ENCODE measurements at regions not wholly inside any gene's neighbourhood (a gene's known extent, or its start where the extent isn't known, plus 50 kb on each side); places are given as distances from the start of the nearest gene placed in this dataset.

DNA sequence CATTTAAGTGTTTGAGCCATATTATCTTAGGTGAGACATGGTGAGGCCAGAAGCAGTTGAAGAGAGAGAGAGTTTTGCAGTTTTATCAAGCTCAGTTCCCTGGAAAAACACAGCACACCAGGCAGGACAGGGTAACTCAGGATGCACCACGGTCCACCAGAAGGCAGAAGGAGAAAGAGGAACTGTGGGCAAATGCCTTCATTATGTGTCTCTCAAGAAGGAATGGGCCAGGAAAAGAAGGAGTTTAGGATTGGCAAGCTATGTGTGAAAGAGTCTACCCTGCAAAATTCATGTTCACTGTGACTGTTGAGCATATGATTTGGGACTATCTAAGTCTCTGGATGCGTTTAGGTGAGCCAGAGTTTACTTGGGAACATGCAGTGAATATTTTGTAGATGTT, 934.5 kb upstream of the MIR17HG start:
- Histone ChIP-seq H3K9me3 (ENCODE audit: low read length) (no peaks in the 10 kb centered on the region), H3K9ac (ENCODE audit: low read length) (no peak overlapping the region), H3K27me3 (ENCODE audit: low read length) (no peaks in the 10 kb centered on the region), H3K4me3 (ENCODE audit: low read length) (no peak overlapping the region), H3K9me2 (replicated peaks; ENCODE audit: low read length) (no peaks in the 10 kb centered on the region), H3F3A (ENCODE audit: low read length, unreplicated experiment) (no peaks in the 10 kb centered on the region), H2AFZ (ENCODE audit: low read length) (no peak overlapping the region), H3K27ac (ENCODE audit: low read length) (no peak overlapping the region), H3K4me1 (ENCODE audit: insufficient read depth, low read length) (peaks cover 16% of the 10 kb centered on the region), H4K20me1 (ENCODE audit: low read length) (no peaks in the 10 kb centered on the region), H3K36me3 (ENCODE audit: low read depth, low read length) (no peaks in the 10 kb centered on the region), H3K79me2 (ENCODE audit: low read length) (no peaks in the 10 kb centered on the region), H3K4me2 (ENCODE audit: low read length) (no peak overlapping the region)
- BruUV-seq (replicated peaks), result no TSS peak
- ATAC-seq, result no peak
- TF ChIP-seq EZH2phosphoT487 (IDR thresholded peaks at IDR 0.05; ENCODE audit: borderline replicate concordance, low read length) (no peak), EZH2 (IDR thresholded peaks at IDR 0.05; ENCODE audit: low read length, unreplicated experiment) (no peak)
- TF ChIP-seq, protein P1, sequence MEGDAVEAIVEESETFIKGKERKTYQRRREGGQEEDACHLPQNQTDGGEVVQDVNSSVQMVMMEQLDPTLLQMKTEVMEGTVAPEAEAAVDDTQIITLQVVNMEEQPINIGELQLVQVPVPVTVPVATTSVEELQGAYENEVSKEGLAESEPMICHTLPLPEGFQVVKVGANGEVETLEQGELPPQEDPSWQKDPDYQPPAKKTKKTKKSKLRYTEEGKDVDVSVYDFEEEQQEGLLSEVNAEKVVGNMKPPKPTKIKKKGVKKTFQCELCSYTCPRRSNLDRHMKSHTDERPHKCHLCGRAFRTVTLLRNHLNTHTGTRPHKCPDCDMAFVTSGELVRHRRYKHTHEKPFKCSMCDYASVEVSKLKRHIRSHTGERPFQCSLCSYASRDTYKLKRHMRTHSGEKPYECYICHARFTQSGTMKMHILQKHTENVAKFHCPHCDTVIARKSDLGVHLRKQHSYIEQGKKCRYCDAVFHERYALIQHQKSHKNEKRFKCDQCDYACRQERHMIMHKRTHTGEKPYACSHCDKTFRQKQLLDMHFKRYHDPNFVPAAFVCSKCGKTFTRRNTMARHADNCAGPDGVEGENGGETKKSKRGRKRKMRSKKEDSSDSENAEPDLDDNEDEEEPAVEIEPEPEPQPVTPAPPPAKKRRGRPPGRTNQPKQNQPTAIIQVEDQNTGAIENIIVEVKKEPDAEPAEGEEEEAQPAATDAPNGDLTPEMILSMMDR (conservative IDR thresholded peaks at IDR 0.05; ENCODE audit: low read depth, low read length), result no peak
- CTCF ChIA-PET, result no interaction called here
- DNase-seq, result no peak
- intact Hi-C loops (cut with micrococcal nuclease), result no loop called here
- POLR2A ChIA-PET (ENCODE audit: unreplicated experiment), result no interaction called here

DNA sequence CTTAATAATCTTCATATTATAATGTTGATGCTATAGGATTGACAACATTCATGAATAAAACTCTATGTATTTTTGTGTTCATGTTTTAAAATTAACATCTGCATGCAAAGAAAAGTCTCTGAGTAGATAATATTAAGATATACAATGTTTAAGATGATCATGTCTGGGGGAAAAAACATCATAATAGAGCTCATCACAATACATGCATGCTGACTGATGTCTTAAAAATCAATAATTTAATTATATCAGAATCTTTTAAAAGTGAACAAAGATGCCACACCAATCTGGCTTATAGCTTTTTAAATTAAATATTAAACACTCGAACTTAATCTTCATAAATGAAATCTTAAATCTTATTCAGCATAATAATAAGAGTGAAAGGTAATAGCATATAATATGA, 933.9 kb upstream of the MIR17HG start:
- no peak for DNase-seq
- CTCF ChIA-PET, result no interaction called here
- no peak overlapping the region for H2AFZ ChIP-seq (ENCODE audit: low read length)

More for the DNA sequence above, 933.9 kb upstream of the MIR17HG start:
- BruUV-seq (replicated peaks), result no TSS peak
- H3K27ac ChIP-seq (ENCODE audit: low read length), result no peak overlapping the region
- intact Hi-C loops (cut with micrococcal nuclease), result no loop called here
- H3K9me3 ChIP-seq (ENCODE audit: low read length), result no peaks in the 10 kb centered on the region
- peaks cover 16% of the 10 kb centered on the region for H3K4me1 ChIP-seq (ENCODE audit: insufficient read depth, low read length)
- no peaks in the 10 kb centered on the region for H3K36me3 ChIP-seq (ENCODE audit: low read depth, low read length)
- no peak for ATAC-seq
- H3K9ac ChIP-seq (ENCODE audit: low read length), result no peak overlapping the region
- no peaks in the 10 kb centered on the region for H3F3A ChIP-seq (ENCODE audit: low read length, unreplicated experiment)
- POLR2A ChIA-PET (ENCODE audit: unreplicated experiment), result no interaction called here
- no peak overlapping the region for H3K4me2 ChIP-seq (ENCODE audit: low read length)
- no peaks in the 10 kb centered on the region for H3K9me2 ChIP-seq (replicated peaks; ENCODE audit: low read length)
- TF ChIP-seq EZH2 (IDR thresholded peaks at IDR 0.05; ENCODE audit: low read length, unreplicated experiment), result no peak
- TF ChIP-seq, protein P1 (conservative IDR thresholded peaks at IDR 0.05; ENCODE audit: low read depth, low read length), result no peak
- TF ChIP-seq EZH2phosphoT487 (IDR thresholded peaks at IDR 0.05; ENCODE audit: borderline replicate concordance, low read length), result no peak
- H3K4me3 ChIP-seq (ENCODE audit: low read length), result no peak overlapping the region
- no peaks in the 10 kb centered on the region for H3K27me3 ChIP-seq (ENCODE audit: low read length)
- H4K20me1 ChIP-seq (ENCODE audit: low read length), result no peaks in the 10 kb centered on the region
- no peaks in the 10 kb centered on the region for H3K79me2 ChIP-seq (ENCODE audit: low read length)
